Central memory CD8-positive, alpha-beta T cell (primary cell): ENCODE measurements at regions not wholly inside any gene's neighbourhood (a gene's known extent, or its start where the extent isn't known, plus 50 kb on each side); places are given as distances from the start of the nearest gene placed in this dataset.
"Not testable (repeated sequence)": the region's sequence is repeated elsewhere in the genome, so short reads cannot be mapped to it uniquely, and the experiment has no call there.

Experiments
- ATAC-seq: fragments of 150-1000 bp; cut with Tn5 transposase; replicated peaks from 2 replicates; pipeline ENCODE4 v1.10.0; 2022; ENCODE audit warnings: mild to moderate bottlenecking, moderate FRiP score, moderate number of reproducible peaks; ENCODE audit not compliant: poor library complexity, severe bottlenecking; ENCODE audit errors: extremely low read depth
- DNase-seq, 2 donors: peaks; one replicate each; pipeline ENCODE4 v3.0.0; 2021; ENCODE audit warnings: low spot score in 2 of 2
- H3K27ac Mint-ChIP-seq: one replicate; pipeline ENCODE4 v1.8.0; 2022; ENCODE audit warnings: low read depth, mild to moderate bottlenecking, moderate library complexity, mixed read lengths
- H3K27me3 Mint-ChIP-seq: one replicate; pipeline ENCODE4 v1.8.0; 2022; ENCODE audit warnings: mixed read lengths
- H3K36me3 Mint-ChIP-seq: one replicate; pipeline ENCODE4 v1.8.0; 2022; ENCODE audit warnings: mild to moderate bottlenecking, moderate library complexity, mixed read lengths; ENCODE audit not compliant: insufficient read depth
- H3K4me1 Mint-ChIP-seq: one replicate; pipeline ENCODE4 v1.8.0; 2022; ENCODE audit warnings: mixed read lengths
- H3K4me3 Mint-ChIP-seq: one replicate; pipeline ENCODE4 v1.8.0; 2022; ENCODE audit warnings: mild to moderate bottlenecking, moderate library complexity, mixed read lengths
- H3K9me3 Mint-ChIP-seq: one replicate; pipeline ENCODE4 v1.8.0; 2022; ENCODE audit warnings: mixed read lengths

DNA sequence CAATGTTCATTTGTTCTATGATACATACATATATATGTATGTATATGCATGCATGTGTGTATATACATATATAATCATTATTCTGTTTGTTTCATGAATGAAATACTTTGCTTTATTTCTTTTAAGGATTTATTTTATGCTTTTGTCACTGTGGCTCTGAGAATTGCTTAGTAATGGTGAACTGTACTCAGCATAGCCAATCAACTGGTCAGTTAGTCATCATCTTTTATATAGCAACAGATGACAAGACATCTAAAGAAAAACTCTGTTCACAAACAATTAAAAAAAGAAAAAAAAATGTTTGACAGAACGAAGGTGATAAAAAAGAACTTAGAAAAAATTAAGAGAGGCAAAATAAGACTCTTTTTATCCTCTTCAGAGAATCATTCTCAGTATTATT is 1440.3 kb downstream of the PCDH9 start:
- Mint-ChIP-seq H3K36me3 (no peaks in the 10 kb centered on the region), H3K9me3 (peaks cover 12% of the 10 kb centered on the region), H3K27me3 (no peaks in the 10 kb centered on the region), H3K27ac (no peak overlapping the region), H3K4me3 (no peak overlapping the region), H3K4me1 (no peaks in the 10 kb centered on the region)
- no peak for ATAC-seq
- DNase-seq: no peak

DNA sequence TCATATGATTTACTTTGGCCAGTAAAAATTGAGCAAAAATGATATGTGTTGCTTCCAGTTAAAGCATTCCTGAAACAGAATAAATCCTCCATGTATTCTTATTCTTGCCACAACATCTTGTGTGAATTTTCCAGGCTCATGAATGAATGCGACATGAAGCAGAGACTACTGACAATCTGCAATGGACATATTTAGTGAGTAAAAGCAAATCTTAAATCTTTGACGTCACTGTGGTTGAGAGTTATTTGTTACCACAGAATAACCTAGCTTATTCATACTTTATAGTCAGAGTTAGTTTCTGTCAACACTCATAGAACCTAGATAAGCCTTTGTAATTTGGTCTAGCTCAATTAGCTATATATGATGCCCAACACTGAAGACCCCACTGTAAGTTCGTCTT is 1443.1 kb downstream of the PCDH9 start:
- Mint-ChIP-seq H3K9me3 (peaks cover 12% of the 10 kb centered on the region), H3K36me3 (no peaks in the 10 kb centered on the region), H3K4me3 (no peak overlapping the region), H3K27ac (no peak overlapping the region), H3K4me1 (no peaks in the 10 kb centered on the region), H3K27me3 (no peaks in the 10 kb centered on the region)
- no peak for DNase-seq
- ATAC-seq: no peak

DNA sequence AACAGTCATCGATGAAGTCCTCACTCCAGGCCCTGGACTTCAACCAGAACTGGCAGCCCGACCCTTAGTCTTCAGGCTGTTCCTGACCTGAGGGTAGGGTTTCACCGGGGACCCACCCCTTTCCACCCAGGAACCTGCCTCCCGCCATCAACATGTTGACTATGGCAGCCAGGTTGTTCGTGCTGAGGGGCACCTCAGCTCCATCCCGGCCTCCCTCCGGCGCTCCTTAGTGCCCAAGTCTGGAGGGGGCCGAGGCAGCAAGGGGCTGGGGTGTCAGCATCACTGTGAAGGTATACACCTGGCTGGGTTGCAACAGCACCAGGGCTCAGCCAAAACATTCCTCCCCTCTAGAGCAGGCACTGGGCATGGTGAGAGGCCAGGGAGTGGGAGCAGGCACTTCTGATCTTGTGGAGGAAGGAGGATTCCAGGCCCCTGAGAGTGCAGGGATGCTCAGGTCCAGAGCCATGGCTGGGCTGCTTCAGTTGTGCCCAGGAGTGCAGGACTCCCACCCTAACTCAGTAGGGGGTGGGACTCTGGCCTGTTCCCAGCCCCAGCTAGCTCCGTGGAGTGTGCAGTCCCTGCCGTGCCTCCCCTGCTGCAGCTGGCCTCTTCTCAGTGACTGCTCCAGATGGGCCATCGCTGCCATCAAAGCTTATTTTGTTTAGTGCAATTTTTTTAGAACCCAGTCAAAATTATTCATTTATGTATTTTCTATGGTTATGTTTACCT is 1445.9 kb downstream of the PCDH9 start:
- no peak overlapping the region for H3K4me3 Mint-ChIP-seq
- H3K27ac Mint-ChIP-seq: no peak overlapping the region
- H3K9me3 Mint-ChIP-seq: peaks cover 17% of the 10 kb centered on the region
- no peak for DNase-seq
- no peak for ATAC-seq
- no peaks in the 10 kb centered on the region for H3K36me3 Mint-ChIP-seq
- no peaks in the 10 kb centered on the region for H3K4me1 Mint-ChIP-seq
- H3K27me3 Mint-ChIP-seq: no peaks in the 10 kb centered on the region

DNA sequence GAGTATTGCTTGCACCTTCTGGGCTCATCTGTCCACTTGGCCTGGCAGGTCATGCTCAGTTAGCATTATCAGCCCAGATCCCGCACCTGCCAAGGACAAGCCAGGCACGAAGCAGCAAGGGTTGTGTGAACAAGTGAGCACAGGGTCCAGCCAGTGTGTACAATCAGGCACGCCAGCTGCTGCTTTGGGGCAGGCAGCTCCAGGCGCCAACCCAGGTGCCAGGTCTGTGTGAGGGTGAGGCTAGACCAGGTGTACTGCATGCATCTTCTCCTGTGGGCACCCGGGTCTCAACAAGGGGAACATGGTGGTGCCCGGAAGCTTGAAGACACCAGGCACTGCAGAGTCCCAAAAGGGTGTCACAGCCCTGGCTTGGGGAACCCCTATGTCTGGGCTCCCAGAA is 1446.8 kb downstream of the PCDH9 start:
- Mint-ChIP-seq H3K4me1 (no peaks in the 10 kb centered on the region), H3K4me3 (no peak overlapping the region)
- no peak for ATAC-seq

DNA sequence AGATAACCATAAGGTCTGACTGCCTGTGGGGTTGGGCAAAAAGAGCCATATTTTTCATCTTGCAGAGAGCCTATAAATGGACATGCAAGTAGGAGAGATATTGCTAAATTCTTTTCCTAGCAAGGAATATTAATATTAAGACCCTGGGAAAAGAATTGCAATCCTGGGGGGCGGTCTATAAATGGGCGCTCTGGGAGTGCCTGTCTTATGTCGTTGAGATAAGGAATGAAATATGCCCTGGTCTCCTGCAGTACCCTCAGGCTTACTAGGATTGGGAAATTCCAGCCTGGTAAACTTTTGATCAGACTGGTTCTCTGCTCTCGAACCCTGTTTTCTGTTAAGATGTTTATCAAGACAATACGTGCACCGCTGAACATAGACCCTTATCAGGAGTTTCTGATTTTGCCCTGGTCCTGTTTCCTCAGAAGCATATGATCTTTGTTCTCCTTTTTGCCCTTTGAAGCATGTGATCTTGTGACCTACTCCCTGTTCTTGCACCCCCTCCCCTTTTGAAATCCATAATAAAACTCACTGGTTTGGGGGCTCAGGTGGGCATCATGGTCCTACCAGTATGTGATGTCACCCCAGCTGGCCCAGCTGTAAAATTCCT is 1458.3 kb downstream of the PCDH9 start:
- H3K27me3 Mint-ChIP-seq: not testable (repeated sequence)

More for the DNA sequence above, 1446.8 kb downstream of the PCDH9 start:
- DNase-seq: no peak
- peaks cover 14% of the 10 kb centered on the region for H3K9me3 Mint-ChIP-seq
- no peaks in the 10 kb centered on the region for H3K27me3 Mint-ChIP-seq
- no peaks in the 10 kb centered on the region for H3K36me3 Mint-ChIP-seq
- H3K27ac Mint-ChIP-seq: no peak overlapping the region

DNA sequence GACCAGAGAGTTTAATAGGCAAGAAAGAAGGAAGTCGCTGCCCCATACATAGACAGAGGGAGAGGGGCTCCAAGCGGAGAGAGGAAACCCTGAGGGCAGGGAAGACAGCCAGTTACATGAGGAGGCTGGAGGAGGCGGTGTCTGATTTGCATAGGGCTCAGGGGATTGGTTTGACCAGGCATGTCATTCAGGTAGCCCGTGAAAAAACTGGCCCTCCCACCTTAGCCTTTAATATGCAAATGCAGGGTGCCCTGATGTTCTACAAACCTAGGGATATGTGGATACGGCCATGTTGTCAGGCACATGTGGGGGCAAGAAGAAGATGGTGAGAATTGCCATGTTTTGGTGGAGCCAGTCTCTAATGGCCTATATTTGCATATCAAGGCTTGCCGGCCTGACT is 1461.6 kb downstream of the PCDH9 start:
- H3K36me3 Mint-ChIP-seq: no peaks in the 10 kb centered on the region
- DNase-seq: no peak
- no peak overlapping the region for H3K4me3 Mint-ChIP-seq
- H3K4me1 Mint-ChIP-seq: no peaks in the 10 kb centered on the region
- H3K27me3 Mint-ChIP-seq: no peaks in the 10 kb centered on the region
- H3K9me3 Mint-ChIP-seq: peaks cover 15% of the 10 kb centered on the region
- no peak overlapping the region for H3K27ac Mint-ChIP-seq
- ATAC-seq: no peak

More for the DNA sequence above, 1458.3 kb downstream of the PCDH9 start:
- DNase-seq, H3K4me3 Mint-ChIP-seq, H3K36me3 Mint-ChIP-seq, ATAC-seq, H3K27ac Mint-ChIP-seq, H3K4me1 Mint-ChIP-seq: not testable (repeated sequence)
- peaks cover 25% of the 10 kb centered on the region for H3K9me3 Mint-ChIP-seq

DNA sequence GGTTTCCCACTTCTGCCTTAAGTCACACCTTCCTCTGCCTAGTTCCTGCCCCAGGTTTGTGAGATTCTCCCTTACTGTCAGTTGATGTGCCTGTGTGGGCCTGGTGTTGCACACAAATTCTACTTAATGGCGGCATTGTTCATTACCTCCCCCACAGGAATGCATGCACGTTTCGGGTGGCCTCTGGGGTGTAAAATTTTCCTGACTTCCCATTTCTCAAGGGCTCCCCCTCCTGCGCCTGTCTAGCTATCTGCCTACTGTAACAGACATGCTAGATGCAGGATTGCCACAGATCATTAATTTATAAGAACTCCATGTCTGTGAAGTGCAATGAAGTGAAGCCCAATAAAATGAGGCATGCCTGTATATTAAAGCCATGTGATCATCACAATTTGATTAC is 1466.3 kb downstream of the PCDH9 start:
- Mint-ChIP-seq H3K27ac (no peak overlapping the region), H3K36me3 (no peaks in the 10 kb centered on the region), H3K4me1 (no peaks in the 10 kb centered on the region), H3K9me3 (peaks cover 41% of the 10 kb centered on the region), H3K27me3 (no peaks in the 10 kb centered on the region), H3K4me3 (no peak overlapping the region)
- ATAC-seq: no peak
- DNase-seq: no peak

DNA sequence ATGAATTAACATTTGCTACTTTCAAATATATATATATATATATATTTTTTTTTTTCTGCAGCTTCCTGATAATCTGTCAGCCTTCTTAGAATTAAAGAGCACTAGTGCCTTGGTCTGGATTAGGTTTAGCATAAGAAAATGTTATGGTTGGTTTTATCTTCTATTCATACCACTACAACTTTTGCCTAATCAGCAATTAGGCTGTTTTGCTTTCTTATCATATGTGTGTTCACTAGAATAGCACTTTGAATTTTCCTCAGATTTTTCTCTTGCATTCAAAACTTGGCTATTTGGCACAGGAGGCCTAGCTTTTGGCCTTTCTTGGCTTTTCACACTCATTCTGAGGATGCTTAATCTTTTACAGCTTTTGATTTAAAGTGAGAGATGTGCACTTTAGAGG is 1468.1 kb downstream of the PCDH9 start:
- no peak for ATAC-seq
- H3K4me3 Mint-ChIP-seq: no peak overlapping the region
- H3K4me1 Mint-ChIP-seq: no peaks in the 10 kb centered on the region

DNA sequence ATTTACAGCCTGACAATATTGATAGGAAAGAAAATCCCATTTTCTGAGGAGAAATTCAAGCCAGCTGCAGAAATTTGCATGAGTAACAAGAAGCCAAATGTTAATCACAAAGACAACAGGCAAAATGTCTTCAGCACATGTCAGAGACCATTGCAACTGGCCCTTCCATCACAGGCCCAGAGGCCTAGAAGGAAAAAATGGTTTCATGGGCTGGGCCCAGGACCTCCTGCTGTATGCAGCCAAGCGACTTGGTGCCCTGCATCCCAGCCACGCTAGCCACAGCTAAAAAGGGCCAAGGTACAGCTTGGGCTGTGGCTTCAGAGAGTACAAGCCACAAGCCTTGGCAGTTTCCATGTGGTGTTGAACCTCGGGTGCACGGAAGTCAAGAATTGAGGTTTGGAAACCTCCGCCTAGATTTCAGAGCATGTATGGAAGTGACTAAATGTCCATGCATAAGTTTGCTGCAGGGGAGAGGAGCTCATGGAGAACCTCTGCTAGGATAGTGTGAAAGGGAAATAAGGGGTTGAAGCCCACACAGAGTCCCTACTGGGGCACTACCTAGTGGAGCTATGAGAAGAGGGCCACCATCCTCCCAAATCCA is 1474.0 kb downstream of the PCDH9 start:
- peaks cover 39% of the 10 kb centered on the region for H3K9me3 Mint-ChIP-seq

More for the DNA sequence above, 1468.1 kb downstream of the PCDH9 start:
- DNase-seq: no peak
- no peak overlapping the region for H3K27ac Mint-ChIP-seq
- no peaks in the 10 kb centered on the region for H3K27me3 Mint-ChIP-seq
- peaks cover 42% of the 10 kb centered on the region for H3K9me3 Mint-ChIP-seq
- no peaks in the 10 kb centered on the region for H3K36me3 Mint-ChIP-seq

DNA sequence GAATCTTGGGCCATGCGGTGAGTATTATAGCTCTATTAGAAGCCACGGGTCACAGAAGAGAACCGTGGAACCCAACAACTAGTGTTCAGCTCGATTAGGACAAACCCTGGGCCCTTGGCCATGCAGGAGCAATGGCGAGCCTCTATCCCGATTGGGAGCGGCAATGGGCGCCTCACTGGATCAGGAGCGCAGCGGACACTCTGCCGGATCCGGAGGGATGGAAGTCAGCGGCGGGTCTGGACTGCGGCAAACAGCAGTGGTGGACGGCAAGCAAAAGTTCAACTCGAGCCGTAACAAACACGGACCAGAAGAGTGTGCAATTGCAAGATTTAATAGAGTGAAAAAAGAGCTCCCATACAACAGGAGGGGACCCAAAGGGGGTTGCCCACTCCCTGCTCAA is 1481.9 kb downstream of the PCDH9 start:
- Mint-ChIP-seq H3K27me3 (no peaks in the 10 kb centered on the region), H3K9me3 (peaks cover 37% of the 10 kb centered on the region), H3K4me3 (no peak overlapping the region), H3K36me3 (no peaks in the 10 kb centered on the region), H3K4me1 (no peaks in the 10 kb centered on the region), H3K27ac (no peak overlapping the region)
- no peak for ATAC-seq
- no peak for DNase-seq

More for the DNA sequence above, 1474.0 kb downstream of the PCDH9 start:
- ATAC-seq: no peak
- no peak for DNase-seq
- Mint-ChIP-seq H3K36me3 (no peaks in the 10 kb centered on the region), H3K4me3 (no peak overlapping the region), H3K27me3 (no peaks in the 10 kb centered on the region), H3K27ac (no peak overlapping the region), H3K4me1 (no peaks in the 10 kb centered on the region)

DNA sequence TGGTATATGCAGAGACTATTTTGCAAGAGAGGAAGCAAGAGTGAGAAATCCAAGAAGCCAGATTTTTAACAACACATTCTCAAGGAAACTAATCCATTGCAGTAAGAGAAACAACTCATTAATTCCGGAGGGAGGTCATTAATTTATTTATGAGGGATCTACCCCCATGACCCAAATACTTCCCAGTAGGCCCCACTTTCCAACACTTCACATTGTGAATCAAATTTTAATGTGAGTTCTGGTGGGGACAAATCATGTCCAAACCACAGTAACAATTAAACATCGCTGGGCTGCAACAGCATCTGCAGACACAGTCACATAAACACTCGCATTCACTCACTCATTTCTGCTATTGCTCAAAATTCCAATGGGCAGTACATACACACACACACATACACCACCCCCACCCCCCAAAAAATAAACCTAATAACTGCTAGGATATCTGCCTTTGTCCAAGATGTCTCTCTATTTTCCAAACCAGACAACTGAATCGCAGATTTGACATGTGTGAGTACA is 1483.7 kb downstream of the PCDH9 start:
- no peak for ATAC-seq
- Mint-ChIP-seq H3K4me3 (no peak overlapping the region), H3K36me3 (no peaks in the 10 kb centered on the region), H3K27ac (no peak overlapping the region), H3K27me3 (no peaks in the 10 kb centered on the region), H3K9me3 (peaks cover 34% of the 10 kb centered on the region), H3K4me1 (no peaks in the 10 kb centered on the region)
- no peak for DNase-seq

DNA sequence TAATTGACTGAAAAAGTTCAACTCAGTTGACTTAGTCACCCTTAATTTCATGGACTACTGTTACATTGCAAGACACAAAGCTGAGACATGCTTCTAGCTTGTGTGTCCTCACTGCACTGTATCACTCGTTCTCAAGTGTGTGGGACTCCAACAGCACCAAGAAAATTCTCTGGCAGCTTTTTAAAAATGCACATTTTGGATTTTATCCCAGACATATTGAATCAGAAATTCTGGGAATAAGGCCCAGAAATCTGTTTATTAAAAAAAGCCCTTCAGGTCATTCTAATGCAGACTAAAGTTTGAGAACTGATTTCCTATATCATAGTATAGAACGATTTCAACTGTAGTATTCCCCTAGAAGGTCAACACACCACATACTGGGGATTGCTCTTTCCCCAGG is 1485.3 kb downstream of the PCDH9 start:
- Mint-ChIP-seq H3K4me1 (no peaks in the 10 kb centered on the region), H3K27me3 (no peaks in the 10 kb centered on the region), H3K27ac (no peak overlapping the region), H3K4me3 (no peak overlapping the region), H3K36me3 (no peaks in the 10 kb centered on the region), H3K9me3 (peaks cover 25% of the 10 kb centered on the region)
- ATAC-seq (no peak), DNase-seq (no peak)

DNA sequence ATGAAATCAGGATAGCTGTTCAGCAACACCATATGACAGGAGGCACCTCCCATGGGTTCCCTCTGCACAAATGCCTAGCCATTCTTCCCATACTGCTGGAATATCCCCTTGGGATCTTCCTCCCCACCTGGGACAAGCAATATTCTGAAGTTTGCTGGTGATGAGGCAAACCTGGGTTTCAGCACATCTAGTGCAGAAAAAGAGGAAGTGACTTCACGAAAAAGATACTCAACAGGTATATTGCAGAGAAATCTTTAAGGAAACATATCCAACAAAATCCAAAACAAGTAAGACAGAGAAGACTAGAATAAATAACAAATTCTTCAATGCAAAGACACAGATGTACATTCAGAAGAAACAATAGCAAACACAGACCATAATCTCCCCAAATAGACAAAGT is 1497.0 kb downstream of the PCDH9 start:
- ATAC-seq: no peak
- Mint-ChIP-seq H3K9me3 (peaks cover 39% of the 10 kb centered on the region), H3K27me3 (no peaks in the 10 kb centered on the region), H3K4me3 (no peak overlapping the region), H3K36me3 (no peaks in the 10 kb centered on the region), H3K27ac (no peak overlapping the region), H3K4me1 (no peaks in the 10 kb centered on the region)
- DNase-seq: no peak
